Endothelial cell of umbilical vein (primary cell): ENCODE measurements at regions not wholly inside any gene's neighbourhood (a gene's known extent, or its start where the extent isn't known, plus 50 kb on each side); places are given as distances from the start of the nearest gene placed in this dataset.

ENCODE experiments used
- BruUV-seq: library from RNA; stranded (reverse); fragments of 400-500 nt; replicated peaks from 2 replicates; lab custom pipeline; 2021; lab: Mats Ljungman, UMichigan
- CTCF ChIA-PET: fragments of 300-600, 350-600 bp; sonication (Branson Sonifier 250); formaldehyde crosslinking; loops from one replicate; lab custom pipeline; 2021; ENCODE audit warnings: antibody characterized with exemption, inconsistent platforms; lab: Charles Lee
- POLR2A ChIA-PET: fragments of 300-600, 350-600 bp; sonication (Branson Sonifier 250); formaldehyde crosslinking; loops from one replicate; lab custom pipeline; 2021; ENCODE audit warnings: antibody characterized with exemption, inconsistent platforms; lab: Charles Lee
- DNase-seq: peaks from one replicate; pipeline ENCODE4 v3.0.0-alpha.2; 2011; ENCODE audit warnings: low read depth, low spot score
- FAIRE-seq: peaks from 2 replicates; lab custom pipeline; 2011; peaks lifted over from hg19 to GRCh38; lab: Jason Lieb, UNC
- H2AFZ ChIP-seq: 2 replicates; pipeline ENCODE4 v1.6.0; 2012; ENCODE audit warnings: low read depth, low read length, control low read depth, inconsistent platforms
- H3K27ac ChIP-seq: 2 replicates; pipeline ENCODE4 v1.5.1; 2011; ENCODE audit warnings: low read depth, mild to moderate bottlenecking, control low read depth, low read length, moderate library complexity; ENCODE audit not compliant: insufficient read depth
- H3K27me3 ChIP-seq, 2 experiments: 2 replicates each; pipeline versions ENCODE4 v1.6.0 to v1.6.1; 2011; ENCODE audit warnings: low read length in 2 of 2, mixed read lengths in 1 of 2; ENCODE audit not compliant: control insufficient read depth in 2 of 2, insufficient read depth in 2 of 2
- H3K36me3 ChIP-seq, 2 experiments: 2 replicates in 1 of 2; 3 replicates in 1 of 2; pipeline ENCODE4 v1.5.1; 2011; ENCODE audit warnings: low read length in 2 of 2, mild to moderate bottlenecking in 1 of 2, moderate library complexity in 1 of 2; ENCODE audit not compliant: control insufficient read depth in 2 of 2, insufficient read depth in 2 of 2; ENCODE audit errors: extremely low read depth in 1 of 2
- H3K4me1 ChIP-seq: 3 replicates; pipeline ENCODE4 v1.5.1; 2011; ENCODE audit warnings: mild to moderate bottlenecking, low read length; ENCODE audit not compliant: control insufficient read depth, insufficient read depth; ENCODE audit errors: extremely low read depth
- H3K4me2 ChIP-seq: 2 replicates; pipeline ENCODE4 v1.6.1; 2011; ENCODE audit warnings: low read length, control low read depth, mixed read lengths; ENCODE audit not compliant: insufficient read depth
- H3K4me3 ChIP-seq, 3 experiments: fragments of 200-600 bp in 1 of 3; sonication (generic), shearing (Covaris generic) in 1 of 3; replicated peaks in 1 of 3; 2 replicates each; pipeline ENCODE4 v1.5.1; 2011 to 2016; ENCODE audit warnings: control low read depth in 3 of 3, low read length in 3 of 3, mild to moderate bottlenecking in 2 of 3, inconsistent platforms in 1 of 3, low read depth in 1 of 3, moderate library complexity in 1 of 3; ENCODE audit not compliant: insufficient read depth in 1 of 3
- H3K79me2 ChIP-seq: 2 replicates; pipeline ENCODE4 v1.6.0; 2012; ENCODE audit warnings: low read length, inconsistent platforms; ENCODE audit not compliant: control insufficient read depth, insufficient read depth
- H3K9ac ChIP-seq: replicated peaks from 2 replicates; pipeline ENCODE3; 2011; ENCODE audit warnings: low read length, control low read depth; ENCODE audit not compliant: insufficient read depth; ENCODE audit errors: extremely low read depth
- H3K9me1 ChIP-seq: replicated peaks from 3 replicates; pipeline ENCODE4 v1.6.0; 2011; ENCODE audit warnings: mild to moderate bottlenecking, low read length; ENCODE audit not compliant: control insufficient read depth, insufficient read depth; ENCODE audit errors: extremely low read depth
- H3K9me3 ChIP-seq: replicated peaks from 2 replicates; pipeline ENCODE4 v1.5.1; 2012; ENCODE audit warnings: low read length, inconsistent platforms; ENCODE audit not compliant: control insufficient read depth, insufficient read depth
- H4K20me1 ChIP-seq: replicated peaks from 2 replicates; pipeline ENCODE3; 2011; ENCODE audit warnings: mild to moderate bottlenecking, low read length; ENCODE audit not compliant: control insufficient read depth, insufficient read depth; ENCODE audit errors: extremely low read depth
- CTCF ChIP-seq, 2 donors: IDR thresholded peaks; 1 replicate in 1 of 2; 2 replicates in 1 of 2; pipeline ENCODE4 v1.5.1; 2011; ENCODE audit warnings: low read length in 2 of 2, mild to moderate bottlenecking in 2 of 2, moderate library complexity in 2 of 2, control low read depth in 1 of 2, inconsistent platforms in 1 of 2, low read depth in 1 of 2; ENCODE audit not compliant: insufficient read depth in 1 of 2; ENCODE audit errors: extremely low read depth in 1 of 2
- EZH2 ChIP-seq: IDR thresholded peaks from 2 replicates; pipeline ENCODE4 v1.6.1; 2012; ENCODE audit warnings: borderline replicate concordance, low read depth, mild to moderate bottlenecking, moderate library complexity, low read length, inconsistent platforms; ENCODE audit not compliant: severe bottlenecking
- FOS ChIP-seq: IDR thresholded peaks from 2 replicates; pipeline ENCODE4 v1.6.1; 2011; ENCODE audit warnings: mild to moderate bottlenecking, low read length, moderate library complexity, borderline replicate concordance; ENCODE audit not compliant: insufficient read depth
- GATA2 ChIP-seq: IDR thresholded peaks from 2 replicates; pipeline ENCODE4 v1.7.0; 2011; ENCODE audit warnings: low read depth, mild to moderate bottlenecking, moderate library complexity, mixed read lengths, low read length; ENCODE audit not compliant: insufficient read length, insufficient read depth
- JUN ChIP-seq: IDR thresholded peaks from 2 replicates; pipeline ENCODE4 v1.6.1; 2011; ENCODE audit warnings: borderline replicate concordance, low read depth; ENCODE audit not compliant: insufficient read length, insufficient read depth
- MAX ChIP-seq: IDR thresholded peaks from 2 replicates; pipeline ENCODE4 v1.6.1; 2011; ENCODE audit not compliant: insufficient read depth, insufficient read length
- MYC ChIP-seq: IDR thresholded peaks from one replicate; pipeline ENCODE4 v1.6.1; 2011; ENCODE audit warnings: mild to moderate bottlenecking, low read depth, low read length
- POLR2A ChIP-seq: IDR thresholded peaks from 2 replicates; pipeline ENCODE4 v1.6.1; 2012; ENCODE audit warnings: low read depth, mild to moderate bottlenecking, control low read depth, low read length
- POLR2AphosphoS5 ChIP-seq: IDR thresholded peaks from 2 replicates; pipeline ENCODE4 v1.6.1; 2012; ENCODE audit warnings: low read depth, mild to moderate bottlenecking, control low read depth, low read length, moderate library complexity; ENCODE audit not compliant: insufficient read depth
- dilution Hi-C: fragments of 300-500 bp; cut with MboI; formaldehyde crosslinking; loops from one replicate; pipeline ENCODE4 v1.15.0; 2019; ENCODE audit warnings: low sequenced_read_pairs; ENCODE audit not compliant: extremely low pct_ligation_motif_present
- intact Hi-C: fragments of 100-400 bp; cut with micrococcal nuclease; formaldehyde crosslinking; loops from one replicate; pipeline ENCODE4 v1.10.0; 2022

- Histone ChIP-seq H3K9me1 (no peaks in the 10 kb centered on the region), H3K79me2 (no peaks in the 10 kb centered on the region), H3K36me3 (no peaks in the 10 kb centered on the region), H3K27me3 (no peaks in the 10 kb centered on the region), H3K9me3 (no peaks in the 10 kb centered on the region), H4K20me1 (no peaks in the 10 kb centered on the region), H3K4me1 (peaks cover 3% of the 10 kb centered on the region), H2AFZ (no peak overlapping the region), H3K4me3 (no peak overlapping the region), H3K27ac (no peak overlapping the region), H3K4me2 (no peak overlapping the region), H3K9ac (no peak overlapping the region)
- POLR2A ChIA-PET = no interaction called here
- dilution Hi-C loops = no loop called here
- no peak for FAIRE-seq
- TF ChIP-seq MYC (no peak), MAX (no peak), EZH2 (no peak), JUN (no peak), POLR2AphosphoS5 (no peak), GATA2 (no peak), POLR2A (no peak), FOS (no peak), CTCF (IDR thresholded peaks at IDR 0.05; ENCODE audit: extremely low read depth in 1 of 2, insufficient read depth in 1 of 2, low read depth in 1 of 2, low read length in 2 of 2) (no peak)
- intact Hi-C loops = no loop called here
- peak; percentile 16 for DNase-seq
- CTCF ChIA-PET = interaction anchor here (1.0 to 1.3 kb wide), 3 partner anchors 8 to 645 kb away, joined by 3 to 4 read pairs (median 3); no protein-coding TSS in a partner anchor
- BruUV-seq = no TSS peak
Observed at GRCh38 chr4:132502096-132502552, 647.0 kb upstream of the PCDH10 start.
